ENCODE measurements at regions not wholly inside any gene's neighbourhood (a gene's known extent, or its start where the extent isn't known, plus 50 kb on each side); places are given as distances from the start of the nearest gene placed in this dataset.

GRCh38 chr1:193749868-193750267 lies 563.5 kb upstream of the B3GALT2 start:
- no peak for DNase-seq (ENCODE audit: low read depth)
- TF ChIP-seq CTCF (conservative IDR thresholded peaks at IDR 0.05; ENCODE audit: control insufficient read depth, insufficient read depth, low read depth, low read length) = no peak
- H3K4me3 ChIP-seq (ENCODE audit: control insufficient read depth, low read depth, low read length) = no peak overlapping the region

- no peak overlapping the region for H3K4me3 ChIP-seq (ENCODE audit: control insufficient read depth, low read depth, low read length)
- peak; percentile 21 for DNase-seq (ENCODE audit: low read depth)
- TF ChIP-seq CTCF (conservative IDR thresholded peaks at IDR 0.05; ENCODE audit: control insufficient read depth, insufficient read depth, low read depth, low read length) = no peak
Observed at GRCh38 chr1:193747579-193747978, 561.2 kb upstream of the B3GALT2 start.

GRCh38 chr1:193741228-193741627 lies 554.8 kb upstream of the B3GALT2 start:
- no peak for TF ChIP-seq CTCF (conservative IDR thresholded peaks at IDR 0.05; ENCODE audit: control insufficient read depth, insufficient read depth, low read depth, low read length)
- no peak overlapping the region for H3K4me3 ChIP-seq (ENCODE audit: control insufficient read depth, low read depth, low read length)
- DNase-seq (ENCODE audit: low read depth) = no peak

- TF ChIP-seq CTCF (conservative IDR thresholded peaks at IDR 0.05; ENCODE audit: control insufficient read depth, insufficient read depth, low read depth, low read length) = no peak
- no peak for DNase-seq (ENCODE audit: low read depth)
- H3K4me3 ChIP-seq (ENCODE audit: control insufficient read depth, low read depth, low read length) = no peak overlapping the region
Observed at GRCh38 chr1:193740762-193741161, 554.3 kb upstream of the B3GALT2 start.

GRCh38 chr1:193736507-193736906 lies 550.1 kb upstream of the B3GALT2 start:
- no peak for DNase-seq (ENCODE audit: low read depth)
- no peak for TF ChIP-seq CTCF (conservative IDR thresholded peaks at IDR 0.05; ENCODE audit: control insufficient read depth, insufficient read depth, low read depth, low read length)
- no peak overlapping the region for H3K4me3 ChIP-seq (ENCODE audit: control insufficient read depth, low read depth, low read length)

- TF ChIP-seq CTCF (conservative IDR thresholded peaks at IDR 0.05; ENCODE audit: control insufficient read depth, insufficient read depth, low read depth, low read length) = no peak
- no peak overlapping the region for H3K4me3 ChIP-seq (ENCODE audit: control insufficient read depth, low read depth, low read length)
- no peak for DNase-seq (ENCODE audit: low read depth)
Observed at GRCh38 chr1:193733674-193734073, 547.3 kb upstream of the B3GALT2 start.

- no peak for DNase-seq (ENCODE audit: low read depth)
- H3K4me3 ChIP-seq (ENCODE audit: control insufficient read depth, low read depth, low read length) = no peak overlapping the region
- TF ChIP-seq CTCF (conservative IDR thresholded peaks at IDR 0.05; ENCODE audit: control insufficient read depth, insufficient read depth, low read depth, low read length) = no peak
Observed at GRCh38 chr1:193730017-193730416, 543.6 kb upstream of the B3GALT2 start.
